Astrocyte of the cerebellum (primary cell): ENCODE measurements at regions not wholly inside any gene's neighbourhood (a gene's known extent, or its start where the extent isn't known, plus 50 kb on each side); places are given as distances from the start of the nearest gene placed in this dataset.
A peak's percentile ranks its signal among the peaks of the same experiment; 100 is the strongest.

Experiments
- DNase-seq: peaks from one replicate; pipeline ENCODE4 v3.0.0-alpha.2; 2011; ENCODE audit warnings: low read depth
- H3K4me3 ChIP-seq: 2 replicates; pipeline ENCODE4 v1.5.1; 2011; ENCODE audit warnings: mild to moderate bottlenecking, low read depth, low read length, moderate library complexity
- CTCF ChIP-seq: IDR thresholded peaks from 2 replicates; pipeline ENCODE4 v1.5.1; 2012; ENCODE audit warnings: low read length, low read depth, moderate library complexity, mild to moderate bottlenecking; ENCODE audit errors: missing control alignments
- in situ Hi-C: cut with HindIII; loops from 2 replicates; pipeline ENCODE4 v1.10.0; 2017; ENCODE audit warnings: low sequenced_read_pairs

DNA sequence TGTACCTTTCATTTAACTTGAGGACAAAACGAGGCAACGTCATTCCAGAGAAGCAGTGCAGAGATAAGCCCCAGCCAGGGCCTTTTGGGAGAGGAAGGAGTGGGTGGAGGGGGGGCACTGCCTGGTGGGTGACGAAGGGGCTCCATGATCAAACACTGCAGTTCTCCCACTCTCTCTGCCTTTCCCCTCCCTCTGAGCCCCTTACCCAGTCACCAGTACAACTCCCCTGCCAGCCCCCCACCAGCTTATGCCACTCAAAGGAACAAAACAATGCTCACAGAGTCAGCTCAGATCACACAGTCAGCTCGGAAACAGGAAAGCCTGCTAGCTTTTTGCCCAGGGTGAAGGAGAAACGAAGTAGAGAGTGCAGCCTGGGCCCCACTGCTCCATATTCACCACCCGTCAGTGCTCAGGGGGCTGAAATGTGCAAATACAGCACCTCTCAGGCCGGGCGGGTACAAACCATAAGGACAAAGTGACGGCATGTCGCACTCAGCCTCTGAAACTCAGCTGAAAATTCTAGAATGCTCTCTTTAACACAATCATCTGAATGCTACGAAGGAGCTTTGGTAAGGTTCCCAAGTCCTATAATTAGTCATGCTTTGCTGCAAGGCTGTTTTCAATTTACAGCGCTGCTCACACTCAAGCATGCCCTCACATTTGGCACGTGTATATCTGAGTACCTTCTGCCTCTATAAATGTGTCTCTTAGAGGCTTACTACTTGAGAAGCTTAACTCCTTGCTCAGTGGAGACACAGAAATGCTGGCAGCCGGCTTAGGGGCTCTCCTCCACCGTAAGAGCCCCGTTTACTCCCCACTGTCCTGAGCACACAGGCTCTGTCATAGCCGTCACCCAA is 65.8 kb upstream of the RAB4A start:
- H3K4me3 ChIP-seq: no peak overlapping the region
- in situ Hi-C loops: no loop called here
- no peak for TF ChIP-seq CTCF
- peak; percentile 69 for DNase-seq

DNA sequence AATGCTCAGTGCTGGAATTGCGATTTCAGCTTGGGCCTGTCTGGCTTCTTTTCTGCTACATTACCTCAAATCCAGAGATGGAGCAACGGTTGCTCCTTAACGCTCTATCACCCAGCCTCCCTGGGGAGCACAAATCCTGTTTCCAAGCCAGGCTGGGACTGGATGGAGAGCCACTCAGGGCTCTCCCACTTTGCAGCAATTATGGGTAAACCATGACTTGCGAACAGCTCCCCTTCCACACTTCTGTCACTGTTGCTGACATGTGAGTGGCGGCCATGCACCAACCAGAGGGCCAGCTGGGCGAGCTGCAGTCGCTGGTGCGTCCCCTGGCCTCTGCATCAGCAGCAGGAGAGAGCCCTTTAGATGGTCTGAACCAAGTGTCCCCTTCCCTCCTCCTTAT is 65.1 kb upstream of the RAB4A start:
- TF ChIP-seq CTCF: no peak
- in situ Hi-C loops: no loop called here
- no peak overlapping the region for H3K4me3 ChIP-seq
- no peak for DNase-seq

DNA sequence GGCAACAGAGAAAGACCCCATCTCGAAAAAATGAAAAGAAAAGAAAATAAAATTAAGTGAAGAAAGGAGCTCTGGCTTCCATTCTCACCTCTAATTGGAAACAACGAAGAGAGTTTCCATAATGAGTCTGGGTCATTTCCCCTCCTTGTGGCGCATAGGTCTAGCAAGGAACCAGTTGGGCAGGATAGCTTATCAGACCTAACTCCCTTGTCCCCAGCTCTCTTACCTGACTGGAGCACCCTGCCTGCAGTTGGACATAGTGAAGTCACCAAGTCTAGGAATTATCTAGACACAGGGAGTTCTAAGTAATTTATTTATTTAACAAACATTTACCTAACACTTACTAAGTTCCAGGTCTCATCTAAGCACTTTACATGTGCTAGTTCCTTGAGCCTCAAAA is 63.0 kb upstream of the RAB4A start:
- no peak for DNase-seq
- TF ChIP-seq CTCF: no peak
- H3K4me3 ChIP-seq: no peak overlapping the region
- in situ Hi-C loops: no loop called here

DNA sequence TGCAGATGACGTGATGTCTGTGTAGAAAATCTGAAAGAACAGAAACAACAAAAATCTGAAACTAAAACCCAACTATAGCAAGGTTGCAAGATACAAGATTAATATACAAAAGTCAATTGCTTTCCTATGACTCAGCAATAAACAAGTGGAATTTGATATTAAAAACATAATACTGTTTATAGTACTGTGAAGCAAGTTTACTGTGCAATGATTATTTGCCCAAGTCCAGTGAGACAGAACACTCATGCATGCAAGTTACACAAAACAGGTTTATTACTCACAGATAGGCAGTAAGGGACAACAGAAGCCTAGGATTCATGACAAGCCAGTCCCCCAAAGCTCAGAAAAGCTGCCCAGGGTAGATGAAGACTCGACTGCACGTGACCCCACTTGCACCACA is 62.4 kb upstream of the RAB4A start:
- DNase-seq: no peak
- H3K4me3 ChIP-seq: no peak overlapping the region
- in situ Hi-C loops: no loop called here
- no peak for TF ChIP-seq CTCF

DNA sequence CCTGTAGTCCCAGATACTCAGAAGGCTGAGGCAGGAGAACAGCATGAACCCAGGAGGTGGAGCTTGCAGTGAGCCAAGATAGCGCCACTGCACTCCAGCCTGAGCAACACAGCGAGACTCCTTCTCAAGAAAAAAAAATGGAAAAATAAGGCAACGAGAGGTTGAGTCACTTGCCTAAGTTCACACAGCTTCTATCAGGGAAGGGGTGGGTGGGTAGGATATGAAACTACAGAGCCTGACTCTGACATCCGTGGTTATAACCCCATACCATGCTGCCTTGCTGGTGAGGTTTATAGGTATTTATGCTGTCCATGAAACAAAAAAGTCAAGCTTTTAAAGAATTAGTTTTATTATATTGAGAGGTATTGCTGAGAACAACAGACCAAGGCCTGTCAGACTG is 61.5 kb upstream of the RAB4A start:
- no peak overlapping the region for H3K4me3 ChIP-seq
- in situ Hi-C loops: no loop called here
- no peak for DNase-seq
- TF ChIP-seq CTCF: no peak

DNA sequence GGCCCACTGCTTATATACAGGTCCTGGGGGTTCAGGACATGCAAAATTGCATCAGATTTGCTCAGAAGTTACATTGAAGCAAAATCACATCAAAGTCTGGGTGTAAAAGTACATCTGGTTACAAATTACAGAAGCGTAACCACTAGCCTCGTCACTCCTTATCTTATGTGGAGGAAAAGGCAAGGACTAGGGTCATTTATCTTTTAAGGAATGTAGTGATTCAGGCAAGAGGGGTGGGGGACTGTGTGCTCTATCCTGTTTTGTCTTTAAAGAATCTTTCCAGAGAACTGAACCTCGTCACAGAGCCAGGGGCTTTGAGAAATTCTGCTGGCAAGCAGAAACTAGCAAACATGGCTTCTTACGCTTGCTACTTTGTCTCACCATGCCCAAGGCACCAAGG is 61.1 kb upstream of the RAB4A start:
- in situ Hi-C loops: no loop called here
- TF ChIP-seq CTCF: no peak
- peak; percentile 47 for DNase-seq

DNA sequence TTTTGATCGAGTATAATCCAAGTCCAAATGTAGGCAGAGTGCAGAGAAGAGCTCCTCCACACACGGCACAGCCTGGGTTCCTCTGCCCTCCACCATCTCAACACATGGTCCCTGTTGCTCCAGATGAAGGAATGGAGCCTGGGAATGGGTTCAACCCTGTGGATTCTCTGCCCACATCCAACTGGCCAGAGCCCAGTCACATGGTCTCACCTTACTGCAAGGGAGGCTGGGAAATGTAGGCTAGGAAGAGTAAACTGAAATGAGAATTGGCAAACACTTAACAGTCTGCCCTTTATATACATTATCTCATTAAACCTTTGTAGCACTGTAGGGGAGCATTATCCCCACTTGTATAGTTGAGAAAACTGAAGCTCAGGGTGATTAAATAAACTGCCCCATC is 60.1 kb upstream of the RAB4A start:
- no peak for DNase-seq
- no peak overlapping the region for H3K4me3 ChIP-seq
- no peak for TF ChIP-seq CTCF
- in situ Hi-C loops: no loop called here

More for the DNA sequence above, 61.1 kb upstream of the RAB4A start:
- H3K4me3 ChIP-seq: no peak overlapping the region
